ENCODE measurements at regions not wholly inside any gene's neighbourhood (a gene's known extent, or its start where the extent isn't known, plus 50 kb on each side); places are given as distances from the start of the nearest gene placed in this dataset.

DNA sequence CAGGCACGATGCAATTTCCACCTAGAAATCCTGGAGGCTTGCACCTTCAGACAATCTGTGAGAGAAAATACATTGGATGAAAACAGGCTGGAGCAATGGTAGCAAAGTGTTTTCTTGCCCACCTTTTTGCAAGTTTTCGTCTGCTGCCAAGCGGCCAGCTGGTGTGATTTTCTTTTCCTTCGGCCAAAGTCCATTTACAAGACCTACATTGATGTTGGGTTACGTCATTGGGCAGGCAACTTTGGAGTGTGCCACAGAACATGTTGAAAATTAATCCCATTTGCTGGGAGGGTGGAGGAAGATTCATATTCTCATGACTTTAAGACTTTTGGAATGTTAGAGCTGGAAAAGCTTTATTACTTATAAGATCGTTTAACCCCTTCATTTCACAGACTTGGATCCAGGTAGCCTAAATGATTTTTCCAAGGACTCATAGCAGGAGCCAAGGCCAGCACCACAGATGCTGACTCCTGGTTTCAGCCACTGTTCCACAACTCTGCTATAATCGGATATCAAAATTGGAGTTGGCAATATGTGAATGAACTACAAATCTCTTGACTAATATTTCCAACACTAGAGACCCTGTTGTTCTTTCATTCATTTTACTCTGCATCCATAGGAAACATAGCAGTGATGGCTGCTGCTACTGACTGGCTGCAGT, 352.1 kb downstream of the RND3 start:
- Histone ChIP-seq H3K9ac (ENCODE audit: low read depth, low read length, poor library complexity, severe bottlenecking) (no peak overlapping the region), H3K9me2 (replicated peaks; ENCODE audit: low read depth, low read length) (no peaks in the 10 kb centered on the region), H3K4me3 (ENCODE audit: low read length, poor library complexity, severe bottlenecking) (no peak overlapping the region), H3F3A (ENCODE audit: low read depth) (no peaks in the 10 kb centered on the region), H3K4me1 (ENCODE audit: insufficient read depth, low read length, poor library complexity, severe bottlenecking) (no peaks in the 10 kb centered on the region), H3K9me3 (ENCODE audit: insufficient read depth, low read depth, low read length) (no peaks in the 10 kb centered on the region), H3K36me3 (ENCODE audit: insufficient read depth, low read length) (no peaks in the 10 kb centered on the region), H2AFZ (ENCODE audit: low read length) (no peak overlapping the region), H3K4me2 (ENCODE audit: low read depth, low read length, poor library complexity, severe bottlenecking) (no peak overlapping the region), H4K20me1 (ENCODE audit: insufficient read depth, low read length, poor library complexity, severe bottlenecking) (no peaks in the 10 kb centered on the region), H3K79me2 (ENCODE audit: insufficient read depth, low read length) (no peaks in the 10 kb centered on the region), H3K27me3 (ENCODE audit: insufficient read depth, low read length, poor library complexity, severe bottlenecking) (peaks cover 20% of the 10 kb centered on the region)
- no peak for TF ChIP-seq EZH2phosphoT487 (IDR thresholded peaks at IDR 0.05; ENCODE audit: borderline replicate concordance)
- TF ChIP-seq, protein P1, sequence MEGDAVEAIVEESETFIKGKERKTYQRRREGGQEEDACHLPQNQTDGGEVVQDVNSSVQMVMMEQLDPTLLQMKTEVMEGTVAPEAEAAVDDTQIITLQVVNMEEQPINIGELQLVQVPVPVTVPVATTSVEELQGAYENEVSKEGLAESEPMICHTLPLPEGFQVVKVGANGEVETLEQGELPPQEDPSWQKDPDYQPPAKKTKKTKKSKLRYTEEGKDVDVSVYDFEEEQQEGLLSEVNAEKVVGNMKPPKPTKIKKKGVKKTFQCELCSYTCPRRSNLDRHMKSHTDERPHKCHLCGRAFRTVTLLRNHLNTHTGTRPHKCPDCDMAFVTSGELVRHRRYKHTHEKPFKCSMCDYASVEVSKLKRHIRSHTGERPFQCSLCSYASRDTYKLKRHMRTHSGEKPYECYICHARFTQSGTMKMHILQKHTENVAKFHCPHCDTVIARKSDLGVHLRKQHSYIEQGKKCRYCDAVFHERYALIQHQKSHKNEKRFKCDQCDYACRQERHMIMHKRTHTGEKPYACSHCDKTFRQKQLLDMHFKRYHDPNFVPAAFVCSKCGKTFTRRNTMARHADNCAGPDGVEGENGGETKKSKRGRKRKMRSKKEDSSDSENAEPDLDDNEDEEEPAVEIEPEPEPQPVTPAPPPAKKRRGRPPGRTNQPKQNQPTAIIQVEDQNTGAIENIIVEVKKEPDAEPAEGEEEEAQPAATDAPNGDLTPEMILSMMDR (conservative IDR thresholded peaks at IDR 0.05; ENCODE audit: low read length) = no peak

DNA sequence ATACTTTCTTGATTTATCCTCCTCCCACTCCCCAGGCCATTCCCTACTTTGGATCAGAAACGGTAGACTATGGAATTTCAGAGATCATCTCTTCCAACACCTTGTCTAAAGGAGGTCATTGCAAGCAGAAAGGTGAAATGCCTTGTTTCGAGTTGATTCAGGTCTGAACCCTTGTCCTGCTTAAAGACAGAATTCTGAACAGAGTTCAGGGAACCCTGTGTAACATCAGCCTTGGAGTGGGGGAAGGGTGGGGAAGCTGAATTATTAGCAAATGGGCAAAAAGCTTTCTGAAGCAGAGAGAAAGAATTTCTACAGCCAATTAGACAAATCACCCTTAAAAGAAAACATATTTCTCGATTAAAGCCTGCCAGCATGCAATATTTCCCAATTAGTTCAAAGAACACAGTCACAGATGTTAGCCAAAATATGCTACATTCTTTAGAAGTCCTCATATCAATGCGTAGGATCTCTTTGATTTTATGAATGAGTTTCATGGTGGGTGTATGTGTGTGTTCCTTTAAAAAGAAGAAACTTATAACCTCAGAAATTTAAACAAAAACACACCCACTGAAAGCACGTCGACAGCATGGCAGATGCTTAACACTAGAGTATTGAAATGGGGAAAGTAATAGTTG, 353.1 kb downstream of the RND3 start:
- Histone ChIP-seq H3K36me3 (ENCODE audit: insufficient read depth, low read length) (no peaks in the 10 kb centered on the region), H3K9ac (ENCODE audit: low read depth, low read length, poor library complexity, severe bottlenecking) (no peak overlapping the region), H4K20me1 (ENCODE audit: insufficient read depth, low read length, poor library complexity, severe bottlenecking) (no peaks in the 10 kb centered on the region), H3K79me2 (ENCODE audit: insufficient read depth, low read length) (no peaks in the 10 kb centered on the region), H3F3A (ENCODE audit: low read depth) (no peaks in the 10 kb centered on the region), H3K4me3 (ENCODE audit: low read length, poor library complexity, severe bottlenecking) (no peak overlapping the region), H3K9me2 (replicated peaks; ENCODE audit: low read depth, low read length) (no peaks in the 10 kb centered on the region), H3K9me3 (ENCODE audit: insufficient read depth, low read depth, low read length) (no peaks in the 10 kb centered on the region), H2AFZ (ENCODE audit: low read length) (no peak overlapping the region), H3K4me1 (ENCODE audit: insufficient read depth, low read length, poor library complexity, severe bottlenecking) (no peaks in the 10 kb centered on the region), H3K4me2 (ENCODE audit: low read depth, low read length, poor library complexity, severe bottlenecking) (no peak overlapping the region), H3K27me3 (ENCODE audit: insufficient read depth, low read length, poor library complexity, severe bottlenecking) (peaks cover 20% of the 10 kb centered on the region)
- TF ChIP-seq, protein P1 (conservative IDR thresholded peaks at IDR 0.05; ENCODE audit: low read length) = no peak
- no peak for TF ChIP-seq EZH2phosphoT487 (IDR thresholded peaks at IDR 0.05; ENCODE audit: borderline replicate concordance)

DNA sequence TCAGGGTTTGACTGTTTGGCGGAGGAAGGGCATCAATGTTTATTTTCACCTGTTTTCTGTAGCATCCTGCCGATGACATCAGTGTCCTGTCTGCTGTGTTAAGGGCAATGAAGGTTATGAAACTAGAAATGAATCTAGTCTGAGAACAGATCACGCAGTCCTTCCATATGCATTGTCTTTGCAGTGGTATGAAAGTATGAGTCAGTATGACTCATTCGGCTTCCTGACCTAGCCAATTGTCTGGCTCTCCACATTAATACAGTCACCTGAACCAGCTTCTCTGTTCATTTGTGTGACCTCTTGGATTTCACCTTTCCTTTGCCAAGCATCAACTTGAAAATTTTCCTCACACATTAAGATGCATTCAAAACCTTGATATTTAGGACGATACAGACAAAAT, 353.8 kb downstream of the RND3 start:
- Histone ChIP-seq H3K79me2 (ENCODE audit: insufficient read depth, low read length) (no peaks in the 10 kb centered on the region), H3K36me3 (ENCODE audit: insufficient read depth, low read length) (no peaks in the 10 kb centered on the region), H3K9ac (ENCODE audit: low read depth, low read length, poor library complexity, severe bottlenecking) (no peak overlapping the region), H3K9me3 (ENCODE audit: insufficient read depth, low read depth, low read length) (peaks cover 6% of the 10 kb centered on the region; the same call in 1 of the 2 replicates), H3K27me3 (ENCODE audit: insufficient read depth, low read length, poor library complexity, severe bottlenecking) (peaks cover 13% of the 10 kb centered on the region), H3K4me1 (ENCODE audit: insufficient read depth, low read length, poor library complexity, severe bottlenecking) (no peaks in the 10 kb centered on the region), H3K9me2 (replicated peaks; ENCODE audit: low read depth, low read length) (no peaks in the 10 kb centered on the region), H3F3A (ENCODE audit: low read depth) (no peaks in the 10 kb centered on the region), H4K20me1 (ENCODE audit: insufficient read depth, low read length, poor library complexity, severe bottlenecking) (no peaks in the 10 kb centered on the region), H3K4me2 (ENCODE audit: low read depth, low read length, poor library complexity, severe bottlenecking) (no peak overlapping the region), H3K4me3 (ENCODE audit: low read length, poor library complexity, severe bottlenecking) (no peak overlapping the region), H2AFZ (ENCODE audit: low read length) (no peak overlapping the region)
- no peak for TF ChIP-seq EZH2phosphoT487 (IDR thresholded peaks at IDR 0.05; ENCODE audit: borderline replicate concordance)
- TF ChIP-seq, protein P1 (conservative IDR thresholded peaks at IDR 0.05; ENCODE audit: low read length) = no peak

Measured in Loucy (cell line).